Renal cortex interstitium (tissue), 11 donors: ENCODE measurements at regions not wholly inside any gene's neighbourhood (a gene's known extent, or its start where the extent isn't known, plus 50 kb on each side); places are given as distances from the start of the nearest gene placed in this dataset.

Experiments used
- DNase-seq, 11 donors: peaks; one replicate each; pipeline ENCODE4 v3.0.0-alpha.2; 2013; ENCODE audit warnings: low read depth in 9 of 11, low spot score in 4 of 11; ENCODE audit errors: extremely low read depth in 1 of 11

- no peak for DNase-seq
These were observed 273.5 kb downstream of the TMEM38B start for GRCh38 chr9:105967797-105968196.

GRCh38 chr9:105968811-105969466, 274.6 kb downstream of the TMEM38B start:
- DNase-seq = no peak

GRCh38 chr9:105969636-105970035, 275.3 kb downstream of the TMEM38B start:
- no peak for DNase-seq

- DNase-seq = no peak
These were observed 277.6 kb downstream of the TMEM38B start for GRCh38 chr9:105971986-105972385.

GRCh38 chr9:105972466-105973204, 278.3 kb downstream of the TMEM38B start:
- no peak for DNase-seq

GRCh38 chr9:105973951-105974351, 279.6 kb downstream of the TMEM38B start:
- DNase-seq = no peak

GRCh38 chr9:105975886-105976645, 281.7 kb downstream of the TMEM38B start:
- no peak for DNase-seq

- DNase-seq = no peak
These were observed 284.0 kb downstream of the TMEM38B start for GRCh38 chr9:105978336-105978735.

- DNase-seq = no peak
These were observed 284.5 kb downstream of the TMEM38B start for GRCh38 chr9:105978826-105979225.

GRCh38 chr9:105979290-105979689, 284.9 kb downstream of the TMEM38B start:
- no peak for DNase-seq

- DNase-seq = no peak
These were observed 290.4 kb downstream of the TMEM38B start for GRCh38 chr9:105984714-105985113.

- no peak for DNase-seq
These were observed 298.9 kb downstream of the TMEM38B start for GRCh38 chr9:105993116-105993854.

- no peak for DNase-seq
These were observed 299.8 kb downstream of the TMEM38B start for GRCh38 chr9:105993921-105994715.

GRCh38 chr9:105994970-105995369, 300.6 kb downstream of the TMEM38B start:
- DNase-seq = no peak

- DNase-seq = no peak
These were observed 322.9 kb downstream of the TMEM38B start for GRCh38 chr9:106017198-106017740.

GRCh38 chr9:106019039-106019680, 324.8 kb downstream of the TMEM38B start:
- peak in 5 of 11 donors; percentile 2 to 19 (median 8) for DNase-seq

GRCh38 chr9:106019702-106020101, 325.4 kb downstream of the TMEM38B start:
- DNase-seq = no peak

GRCh38 chr9:106020186-106020585, 325.8 kb downstream of the TMEM38B start:
- no peak for DNase-seq
